Sigmoid colon (tissue), 6 donors: ENCODE measurements at regions not wholly inside any gene's neighbourhood (a gene's known extent, or its start where the extent isn't known, plus 50 kb on each side); places are given as distances from the start of the nearest gene placed in this dataset.

Experiments
- DNase-seq: peaks from one replicate; pipeline ENCODE4 v3.0.0-alpha.2; 2019
- H3K27ac ChIP-seq, 4 donors: fragments of 200-600 bp; sonication (generic); one replicate each; pipeline ENCODE4 v1.5.1; 2016 to 2019; ENCODE audit warnings: mild to moderate bottlenecking in 1 of 4
- H3K27me3 ChIP-seq, 3 donors: fragments of 200-600 bp; sonication (generic); one replicate each; pipeline ENCODE4 v1.5.1; 2019; ENCODE audit warnings: mild to moderate bottlenecking in 1 of 3
- H3K36me3 ChIP-seq, 4 donors: fragments of 200-600 bp; sonication (generic); one replicate each; pipeline ENCODE4 v1.5.1; 2016 to 2019
- H3K4me1 ChIP-seq, 4 donors: fragments of 200-600 bp; sonication (generic); one replicate each; pipeline ENCODE4 v1.5.1; 2017 to 2019
- H3K4me3 ChIP-seq, 4 donors: fragments of 200-600 bp; sonication (generic); one replicate each; pipeline ENCODE4 v1.5.1; 2017 to 2019; ENCODE audit warnings: mild to moderate bottlenecking in 2 of 4, moderate library complexity in 1 of 4
- H3K9me3 ChIP-seq, 4 donors: fragments of 200-600 bp in 3 of 4; sonication (generic) in 3 of 4; one replicate each; pipeline versions ENCODE4 v1.5.1 to v1.6.1; 2013 to 2019
- EP300 ChIP-seq, 4 donors: sonication (generic); formaldehyde crosslinking; IDR thresholded peaks; one replicate each; pipeline ENCODE4 v1.6.1; 2017; ENCODE audit warnings: antibody characterized with exemption in 4 of 4
- POLR2A ChIP-seq, 2 donors: fragments of 450-650 bp; IDR thresholded peaks; one replicate each; pipeline ENCODE4 v1.6.1; 2016; ENCODE audit warnings: antibody characterized with exemption in 2 of 2, mild to moderate bottlenecking in 2 of 2, moderate library complexity in 2 of 2
- POLR2AphosphoS5 ChIP-seq, 4 donors: sonication (generic); formaldehyde crosslinking; IDR thresholded peaks; one replicate each; pipeline ENCODE4 v1.6.1; 2017; ENCODE audit warnings: antibody characterized with exemption in 4 of 4
- WGBS, 2 donors: extraction: QIAGEN DNeasy Blood & Tissue Kit; methylation state at CpG; one replicate each; pipeline ENCODE4 v1.1.7; 2013; 5-methylcytosine and 5-hydroxymethylcytosine counted together
- intact Hi-C: fragments of 100-400 bp; cut with DNase I; formaldehyde crosslinking; loops from one replicate; pipeline ENCODE4 v1.15.1; 2023
- TF ChIP-seq, protein P1 (sequence below), 4 experiments: fragments of 450-650 bp in 3 of 4; fragments of 200-600 bp in 1 of 4; IDR thresholded peaks; one replicate each; pipeline ENCODE4 v1.5.1; 2016 to 2019; ENCODE audit warnings: antibody characterized with exemption in 4 of 4, mild to moderate bottlenecking in 3 of 4, moderate library complexity in 2 of 4
- donor health status: healthy with polysubstance abuse.
- donor health status: healthy.

DNA sequence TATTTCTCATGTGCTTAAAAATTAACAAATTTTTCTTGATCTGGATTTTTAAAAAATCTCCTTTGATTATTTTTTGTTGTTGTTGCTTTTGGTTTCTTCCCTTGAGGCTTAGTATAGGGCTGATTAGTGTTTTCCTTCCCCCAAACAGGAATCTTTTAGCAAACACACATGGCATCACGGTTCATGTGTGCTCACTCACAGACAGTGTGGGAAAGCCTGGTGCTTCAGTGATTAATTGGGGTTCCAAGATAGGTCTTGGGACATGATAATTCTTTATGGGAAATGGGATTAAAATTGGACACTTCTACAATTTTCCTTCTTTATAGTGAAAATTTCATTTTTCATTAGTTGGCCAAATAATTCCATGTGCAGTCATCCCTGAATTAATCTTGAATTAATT lies 153.9 kb upstream of the SOX11 start:
- Histone ChIP-seq H3K9me3 (no peaks in the 10 kb centered on the region), H3K4me3 (no peak overlapping the region), H3K27me3 (no peaks in the 10 kb centered on the region), H3K36me3 (no peaks in the 10 kb centered on the region), H3K4me1 (peaks cover 0 to 35% (median 5%) of the 10 kb centered on the region in 4 donors), H3K27ac (peak overlapping the region in 3 of 4 donors; percentile 62 to 77 (median 72))
- WGBS, 2 donors, result 87 to 92% methylated on average over 1 of the region's 1 CpG
- no peak for TF ChIP-seq POLR2AphosphoS5 (IDR thresholded peaks at IDR 0.05)
- no peak for TF ChIP-seq POLR2A (IDR thresholded peaks at IDR 0.05)
- TF ChIP-seq, protein P1, sequence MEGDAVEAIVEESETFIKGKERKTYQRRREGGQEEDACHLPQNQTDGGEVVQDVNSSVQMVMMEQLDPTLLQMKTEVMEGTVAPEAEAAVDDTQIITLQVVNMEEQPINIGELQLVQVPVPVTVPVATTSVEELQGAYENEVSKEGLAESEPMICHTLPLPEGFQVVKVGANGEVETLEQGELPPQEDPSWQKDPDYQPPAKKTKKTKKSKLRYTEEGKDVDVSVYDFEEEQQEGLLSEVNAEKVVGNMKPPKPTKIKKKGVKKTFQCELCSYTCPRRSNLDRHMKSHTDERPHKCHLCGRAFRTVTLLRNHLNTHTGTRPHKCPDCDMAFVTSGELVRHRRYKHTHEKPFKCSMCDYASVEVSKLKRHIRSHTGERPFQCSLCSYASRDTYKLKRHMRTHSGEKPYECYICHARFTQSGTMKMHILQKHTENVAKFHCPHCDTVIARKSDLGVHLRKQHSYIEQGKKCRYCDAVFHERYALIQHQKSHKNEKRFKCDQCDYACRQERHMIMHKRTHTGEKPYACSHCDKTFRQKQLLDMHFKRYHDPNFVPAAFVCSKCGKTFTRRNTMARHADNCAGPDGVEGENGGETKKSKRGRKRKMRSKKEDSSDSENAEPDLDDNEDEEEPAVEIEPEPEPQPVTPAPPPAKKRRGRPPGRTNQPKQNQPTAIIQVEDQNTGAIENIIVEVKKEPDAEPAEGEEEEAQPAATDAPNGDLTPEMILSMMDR (IDR thresholded peaks at IDR 0.05), result no peak
- TF ChIP-seq EP300 (IDR thresholded peaks at IDR 0.05), result no peak
- DNase-seq, result no peak
- intact Hi-C loops, result loop anchor here (5.0 kb wide), 1 partner anchor 159 kb away; no protein-coding TSS in a partner anchor

DNA sequence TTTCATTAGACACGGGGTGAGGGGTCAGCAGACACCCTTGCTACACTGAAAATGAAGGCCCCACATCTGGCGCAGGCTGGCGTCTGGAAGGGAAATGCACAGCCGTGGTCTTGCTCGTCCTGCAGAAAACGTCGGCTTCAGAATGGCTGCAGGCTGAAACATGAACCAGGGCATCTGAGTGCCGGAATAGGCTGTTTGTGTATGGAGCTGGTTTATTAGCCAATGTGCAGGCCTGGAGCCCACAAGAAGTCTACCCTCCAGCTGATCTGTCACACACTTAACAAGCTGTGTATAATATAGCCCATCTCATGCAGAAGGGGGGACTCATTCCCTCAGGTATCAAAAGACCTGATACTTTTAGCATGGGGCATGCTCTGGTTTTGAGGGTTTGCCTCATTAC lies 153.4 kb upstream of the SOX11 start:
- TF ChIP-seq POLR2AphosphoS5 (IDR thresholded peaks at IDR 0.05) (no peak), EP300 (IDR thresholded peaks at IDR 0.05) (no peak), POLR2A (IDR thresholded peaks at IDR 0.05) (no peak)
- TF ChIP-seq, protein P1 (IDR thresholded peaks at IDR 0.05), result no peak
- peak overlapping the region in 3 of 4 donors; percentile 62 to 77 (median 72) for H3K27ac ChIP-seq
- DNase-seq, result no peak
- intact Hi-C loops, result loop anchor here (5.0 kb wide), 1 partner anchor 159 kb away; no protein-coding TSS in a partner anchor
- 84 to 85% methylated on average over 8 of the region's 8 CpGs for WGBS, 2 donors
- H3K9me3 ChIP-seq, result peaks cover 0 to under 1% (median 0%) of the 10 kb centered on the region in 4 donors
- H3K27me3 ChIP-seq, result no peaks in the 10 kb centered on the region
- peaks cover 0 to 35% (median 5%) of the 10 kb centered on the region in 4 donors for H3K4me1 ChIP-seq
- H3K4me3 ChIP-seq, result no peak overlapping the region
- no peaks in the 10 kb centered on the region for H3K36me3 ChIP-seq

DNA sequence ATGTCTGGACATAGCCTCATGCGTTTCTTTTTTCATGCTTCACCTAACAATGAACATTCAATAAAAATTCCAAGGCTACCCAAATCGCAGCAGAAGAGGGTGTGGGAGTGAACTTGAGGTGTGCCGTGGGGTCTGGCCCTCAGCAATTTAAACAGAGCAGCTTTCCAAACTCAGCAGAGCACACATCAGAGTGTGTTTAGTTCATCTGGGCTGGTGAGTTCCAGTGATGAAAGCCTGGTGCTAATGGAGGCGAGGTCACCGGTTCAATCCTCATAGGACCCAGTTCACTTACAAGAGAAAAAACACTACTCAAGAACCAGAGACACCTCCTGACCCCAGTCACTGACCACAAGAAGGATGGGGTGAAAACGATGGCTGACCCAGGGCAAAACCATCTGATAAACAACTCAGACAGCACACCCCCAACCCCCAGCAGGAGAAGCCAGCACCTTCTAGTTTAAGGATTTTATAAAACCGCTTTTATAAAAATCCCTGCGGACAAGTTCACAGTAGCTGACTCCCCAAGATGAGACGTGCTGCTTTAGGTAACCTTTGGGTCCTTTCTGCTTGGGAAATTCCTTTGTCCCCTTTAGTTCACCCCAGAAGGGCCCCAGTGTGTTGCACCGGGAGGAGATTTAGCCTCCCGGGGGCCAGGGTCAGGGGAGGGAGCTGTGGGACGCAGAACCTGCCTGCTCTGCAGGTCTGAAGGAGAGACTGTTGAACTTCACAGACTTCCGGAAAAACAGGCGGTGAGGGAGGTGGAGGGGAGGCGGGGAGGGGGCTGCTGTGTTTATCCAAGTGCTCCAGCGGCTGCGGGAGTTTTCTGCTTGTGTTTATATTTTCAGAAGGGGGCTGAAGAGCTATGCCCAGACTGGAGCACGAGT lies 152.7 kb upstream of the SOX11 start:
- no peak overlapping the region for H3K4me3 ChIP-seq

DNA sequence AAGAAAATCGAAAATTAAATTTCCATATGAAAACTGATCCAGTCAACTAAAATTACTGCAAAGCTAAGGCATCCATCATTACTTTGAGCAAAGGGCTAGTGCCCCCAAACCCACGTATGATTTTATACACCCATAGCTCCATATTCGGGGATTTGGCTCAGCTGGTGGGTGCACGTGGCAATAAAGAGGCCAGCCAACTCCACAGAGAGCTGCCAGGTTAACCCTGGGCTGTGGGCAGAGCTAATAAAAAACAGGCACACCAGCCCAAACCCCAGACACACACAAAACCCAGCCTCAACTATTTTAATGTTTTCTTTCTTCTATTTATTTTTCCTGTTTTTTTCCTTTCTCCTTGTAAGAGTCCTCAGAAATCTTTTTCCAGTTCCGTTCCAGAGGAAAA lies 151.3 kb upstream of the SOX11 start:
- Histone ChIP-seq H3K36me3 (no peaks in the 10 kb centered on the region), H3K9me3 (peaks cover 0 to 8% (median under 1%) of the 10 kb centered on the region in 4 donors), H3K27ac (peak overlapping the region in 2 of 4 donors; percentile 18 to 77), H3K27me3 (no peaks in the 10 kb centered on the region), H3K4me1 (peaks cover 0 to 35% (median 5%) of the 10 kb centered on the region in 4 donors), H3K4me3 (no peak overlapping the region)
- DNase-seq, result no peak
- intact Hi-C loops, result no loop called here
- TF ChIP-seq POLR2AphosphoS5 (IDR thresholded peaks at IDR 0.05) (peak in 1 of 4 donors; percentile 8), POLR2A (IDR thresholded peaks at IDR 0.05) (no peak), EP300 (IDR thresholded peaks at IDR 0.05) (no peak)
- TF ChIP-seq, protein P1 (IDR thresholded peaks at IDR 0.05), result no peak
- 51 to 72% methylated on average over 5 of the region's 5 CpGs for WGBS, 2 donors

More for the DNA sequence above, 152.7 kb upstream of the SOX11 start:
- no peak for TF ChIP-seq POLR2AphosphoS5 (IDR thresholded peaks at IDR 0.05)
- TF ChIP-seq POLR2A (IDR thresholded peaks at IDR 0.05), result no peak
- TF ChIP-seq, protein P1 (IDR thresholded peaks at IDR 0.05), result no peak
- no peak for TF ChIP-seq EP300 (IDR thresholded peaks at IDR 0.05)
- DNase-seq, result no peak
- intact Hi-C loops, result loop anchor here (5.0 kb wide), 1 partner anchor 158 kb away; no protein-coding TSS in a partner anchor
- Histone ChIP-seq H3K4me1 (peaks cover 0 to 35% (median 5%) of the 10 kb centered on the region in 4 donors), H3K27me3 (no peaks in the 10 kb centered on the region), H3K9me3 (peaks cover 0 to 8% (median under 1%) of the 10 kb centered on the region in 4 donors), H3K36me3 (no peaks in the 10 kb centered on the region), H3K27ac (peak overlapping the region in 3 of 4 donors; percentile 62 to 77 (median 72))
- 36 to 41% methylated on average over 18 of the region's 18 CpGs for WGBS, 2 donors
